Brain microvascular endothelial cell (primary cell): ENCODE measurements at regions not wholly inside any gene's neighbourhood (a gene's known extent, or its start where the extent isn't known, plus 50 kb on each side); places are given as distances from the start of the nearest gene placed in this dataset.

ENCODE experiments used
- DNase-seq: peaks from one replicate; pipeline ENCODE4 v3.0.0-alpha.2; 2020
- H3K27ac ChIP-seq: fragments of 250-450 bp; sonication (Bioruptor Pico); 2 replicates; pipeline ENCODE4 v1.5.1; 2020; ENCODE audit warnings: mild to moderate bottlenecking, moderate library complexity
- H3K27me3 ChIP-seq: fragments of 250-450 bp; sonication (Bioruptor Pico); replicated peaks from 2 replicates; pipeline ENCODE4 v1.5.1; 2020; ENCODE audit warnings: mild to moderate bottlenecking
- H3K36me3 ChIP-seq: fragments of 250-450 bp; sonication (Bioruptor Pico); replicated peaks from 2 replicates; pipeline ENCODE4 v1.5.1; 2020; ENCODE audit warnings: mild to moderate bottlenecking
- H3K4me3 ChIP-seq: 2 replicates; pipeline ENCODE4 v1.5.1; 2011; ENCODE audit warnings: low read depth, mild to moderate bottlenecking, control low read depth, low read length, moderate library complexity
- in situ Hi-C: cut with HindIII; loops from 2 replicates; pipeline ENCODE4 v1.10.0; 2017; ENCODE audit warnings: low sequenced_read_pairs, low pct_ligation_motif_present
- TF ChIP-seq, protein P1 (sequence below): IDR thresholded peaks from 2 replicates; pipeline ENCODE4 v1.5.1; 2011; ENCODE audit warnings: low read depth, mild to moderate bottlenecking, moderate library complexity, low read length, control low read depth, inconsistent platforms; ENCODE audit errors: missing control alignments

DNA sequence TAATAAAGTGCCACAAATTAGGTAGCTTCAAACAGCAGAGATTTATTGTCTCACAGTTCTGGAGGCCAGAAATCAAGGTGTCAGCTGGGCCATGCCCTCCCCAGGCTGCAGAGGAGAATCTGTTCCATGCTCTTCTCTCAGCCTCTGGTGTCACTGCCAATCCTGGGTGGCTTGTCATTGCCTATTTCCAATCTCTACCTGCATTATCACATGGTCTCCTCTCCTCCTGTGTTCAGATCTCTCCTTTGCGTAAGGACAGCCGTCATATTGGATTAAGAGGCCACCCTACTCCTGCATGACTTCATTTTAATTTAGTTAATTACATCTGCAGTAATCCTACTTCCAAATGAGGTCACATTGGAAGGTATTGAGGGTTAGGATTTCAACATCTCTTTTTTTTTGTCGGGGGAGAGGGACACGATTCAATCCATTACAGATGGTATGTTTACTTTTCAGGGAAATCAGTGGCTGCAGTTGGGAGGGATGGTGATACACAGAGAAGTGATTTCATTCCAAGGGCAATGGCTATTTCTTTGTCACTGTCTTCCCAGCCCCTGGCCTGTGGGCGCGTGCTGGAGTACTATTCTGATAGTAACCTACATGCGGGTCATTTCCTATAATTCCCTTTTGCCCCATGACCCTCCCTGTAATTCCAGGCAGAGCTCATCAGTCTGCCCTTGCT lies 169.4 kb downstream of the MINAR1 start:
- H3K27me3 ChIP-seq: no peaks in the 10 kb centered on the region
- in situ Hi-C loops: no loop called here
- H3K27ac ChIP-seq: no peak overlapping the region
- no peak for DNase-seq
- TF ChIP-seq, protein P1, sequence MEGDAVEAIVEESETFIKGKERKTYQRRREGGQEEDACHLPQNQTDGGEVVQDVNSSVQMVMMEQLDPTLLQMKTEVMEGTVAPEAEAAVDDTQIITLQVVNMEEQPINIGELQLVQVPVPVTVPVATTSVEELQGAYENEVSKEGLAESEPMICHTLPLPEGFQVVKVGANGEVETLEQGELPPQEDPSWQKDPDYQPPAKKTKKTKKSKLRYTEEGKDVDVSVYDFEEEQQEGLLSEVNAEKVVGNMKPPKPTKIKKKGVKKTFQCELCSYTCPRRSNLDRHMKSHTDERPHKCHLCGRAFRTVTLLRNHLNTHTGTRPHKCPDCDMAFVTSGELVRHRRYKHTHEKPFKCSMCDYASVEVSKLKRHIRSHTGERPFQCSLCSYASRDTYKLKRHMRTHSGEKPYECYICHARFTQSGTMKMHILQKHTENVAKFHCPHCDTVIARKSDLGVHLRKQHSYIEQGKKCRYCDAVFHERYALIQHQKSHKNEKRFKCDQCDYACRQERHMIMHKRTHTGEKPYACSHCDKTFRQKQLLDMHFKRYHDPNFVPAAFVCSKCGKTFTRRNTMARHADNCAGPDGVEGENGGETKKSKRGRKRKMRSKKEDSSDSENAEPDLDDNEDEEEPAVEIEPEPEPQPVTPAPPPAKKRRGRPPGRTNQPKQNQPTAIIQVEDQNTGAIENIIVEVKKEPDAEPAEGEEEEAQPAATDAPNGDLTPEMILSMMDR: no peak
- no peaks in the 10 kb centered on the region for H3K36me3 ChIP-seq
- H3K4me3 ChIP-seq: no peak overlapping the region

DNA sequence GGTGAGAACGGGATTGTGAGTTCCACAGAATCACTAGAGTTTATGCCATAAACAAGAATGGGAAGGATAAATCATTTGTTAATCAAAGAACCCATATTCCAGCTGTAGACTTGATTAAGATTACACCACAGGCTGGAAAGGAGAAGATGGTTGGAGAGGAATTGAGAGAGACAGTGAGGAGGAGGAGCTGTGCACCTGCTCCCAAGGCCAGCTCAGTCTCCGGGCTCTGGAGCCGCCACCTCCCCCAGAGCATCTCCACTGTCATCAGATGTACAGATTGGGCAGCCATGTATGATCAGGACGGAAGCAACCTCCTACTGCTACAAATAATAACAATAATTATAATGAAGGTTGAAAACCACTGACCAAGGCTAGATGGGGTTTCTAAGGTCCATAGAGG lies 170.0 kb downstream of the MINAR1 start:
- Histone ChIP-seq H3K27ac (no peak overlapping the region), H3K27me3 (no peaks in the 10 kb centered on the region), H3K4me3 (no peak overlapping the region), H3K36me3 (no peaks in the 10 kb centered on the region)
- in situ Hi-C loops: no loop called here
- DNase-seq: no peak
- TF ChIP-seq, protein P1: no peak

DNA sequence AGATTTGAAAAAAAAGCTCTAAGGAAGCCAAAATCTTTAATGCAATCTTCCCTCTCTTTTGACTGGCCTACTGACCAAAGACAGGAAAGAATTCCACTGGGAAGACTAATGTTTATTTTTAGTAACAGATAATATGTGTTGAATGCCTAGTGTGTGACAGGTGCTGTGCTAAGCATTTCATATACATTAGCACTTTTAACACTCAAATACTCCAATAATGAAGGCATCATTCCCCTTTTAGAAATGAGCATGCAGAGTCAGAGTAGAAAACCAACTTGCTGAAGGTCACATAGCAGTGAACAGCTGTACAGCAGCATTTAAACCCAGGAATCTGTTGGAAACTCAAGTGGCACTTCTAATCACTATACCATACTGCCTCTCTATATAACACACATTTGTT lies 170.6 kb downstream of the MINAR1 start:
- no peak overlapping the region for H3K27ac ChIP-seq
- TF ChIP-seq, protein P1: no peak
- in situ Hi-C loops: no loop called here
- H3K36me3 ChIP-seq: no peaks in the 10 kb centered on the region
- no peak for DNase-seq
- no peak overlapping the region for H3K4me3 ChIP-seq
- H3K27me3 ChIP-seq: no peaks in the 10 kb centered on the region

DNA sequence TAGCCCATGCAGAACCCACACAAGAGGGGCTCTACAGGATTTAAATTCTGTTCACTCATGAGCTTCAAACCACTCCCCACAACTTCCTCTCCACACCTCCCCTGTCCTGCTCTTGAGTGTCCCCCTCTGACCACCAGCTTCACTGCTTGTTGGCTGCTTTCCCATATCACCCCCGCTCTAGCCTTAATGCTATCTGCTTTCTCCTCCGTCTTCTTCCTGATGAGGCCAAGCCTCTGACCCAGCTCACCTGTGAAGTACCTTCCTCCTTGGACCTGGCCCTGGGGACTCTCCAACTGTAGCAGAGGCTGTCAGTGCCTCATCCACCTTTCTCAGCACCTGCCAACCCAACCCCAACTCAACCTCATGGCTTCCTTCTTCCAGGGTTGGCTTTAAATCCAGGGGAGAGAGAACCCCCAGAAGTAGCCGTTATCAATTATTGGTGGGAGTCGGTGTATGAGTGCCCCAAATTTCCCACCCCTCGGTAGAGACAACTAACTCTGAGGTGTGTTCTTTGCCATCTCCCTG lies 174.8 kb downstream of the MINAR1 start:
- DNase-seq: no peak
- Histone ChIP-seq H3K36me3 (no peaks in the 10 kb centered on the region), H3K27me3 (no peaks in the 10 kb centered on the region), H3K27ac (no peak overlapping the region), H3K4me3 (no peak overlapping the region)
- TF ChIP-seq, protein P1: no peak
- in situ Hi-C loops: no loop called here

DNA sequence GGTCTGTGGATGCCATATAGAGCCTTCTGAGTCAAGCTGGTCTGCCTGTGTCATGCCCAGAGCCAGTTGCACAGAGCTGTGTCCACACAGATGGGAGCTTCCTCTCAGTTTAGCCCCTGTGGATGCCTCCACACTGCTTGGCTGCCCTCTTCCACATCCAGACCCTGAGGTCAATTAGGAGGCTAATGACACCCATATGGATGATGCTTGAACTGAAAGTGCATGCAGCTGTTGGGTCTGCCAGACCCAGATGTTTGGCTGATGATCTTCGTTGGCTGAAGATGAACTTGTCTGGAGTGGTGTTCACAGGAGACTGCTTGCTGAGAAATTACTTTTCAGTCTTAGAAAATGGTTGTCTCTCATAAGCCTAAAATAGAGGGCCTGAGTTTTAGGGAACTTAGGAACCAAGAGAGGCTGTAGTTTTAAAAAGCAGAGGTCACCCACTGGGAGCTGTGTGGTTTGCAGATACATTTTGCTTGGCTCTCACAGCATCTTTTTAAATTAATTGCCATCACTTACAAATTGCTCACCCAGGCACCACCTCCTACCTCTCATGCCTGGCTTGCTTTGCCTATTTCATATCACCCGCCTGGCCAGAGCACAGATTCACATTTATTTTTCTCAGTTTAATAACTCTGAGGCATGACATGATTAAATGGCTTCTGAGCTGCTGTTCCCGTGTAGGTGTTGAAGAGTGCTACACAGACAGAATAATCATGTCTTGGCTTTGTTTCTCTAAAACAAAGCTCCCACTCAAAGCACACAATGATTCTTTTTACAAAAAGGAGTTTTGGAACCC lies 176.1 kb downstream of the MINAR1 start:
- in situ Hi-C loops: no loop called here
- no peak overlapping the region for H3K27ac ChIP-seq
- no peak for DNase-seq
- TF ChIP-seq, protein P1: no peak
- no peaks in the 10 kb centered on the region for H3K27me3 ChIP-seq
- no peaks in the 10 kb centered on the region for H3K36me3 ChIP-seq
- H3K4me3 ChIP-seq: no peak overlapping the region
